Endodermal cell (in vitro differentiated cells): ENCODE measurements at regions not wholly inside any gene's neighbourhood (a gene's known extent, or its start where the extent isn't known, plus 50 kb on each side); places are given as distances from the start of the nearest gene placed in this dataset.

Source experiments
- DNase-seq: peaks from one replicate; pipeline ENCODE4 v3.0.0-alpha.2; 2017
- H3K27ac ChIP-seq: 2 replicates; pipeline ENCODE4 v1.5.1; 2013; ENCODE audit warnings: mild to moderate bottlenecking, low read depth, low read length, moderate library complexity
- H3K27me3 ChIP-seq: 2 replicates; pipeline ENCODE4 v1.6.1; 2013; ENCODE audit warnings: mild to moderate bottlenecking, low read length, moderate library complexity; ENCODE audit not compliant: insufficient read depth, control insufficient read depth, poor library complexity, severe bottlenecking
- H3K36me3 ChIP-seq: 2 replicates; pipeline ENCODE4 v1.7.0; 2013; ENCODE audit warnings: mild to moderate bottlenecking, low read length, moderate library complexity; ENCODE audit not compliant: control insufficient read depth, insufficient read depth
- H3K4me1 ChIP-seq: one replicate; pipeline ENCODE4 v1.7.0; 2013; ENCODE audit warnings: low read length; ENCODE audit not compliant: control insufficient read depth, insufficient read depth
- H3K4me3 ChIP-seq: 2 replicates; pipeline ENCODE4 v1.5.1; 2013; ENCODE audit warnings: mild to moderate bottlenecking, low read length, moderate library complexity
- H3K9ac ChIP-seq: 2 replicates; pipeline ENCODE4 v1.6.1; 2013; ENCODE audit warnings: mild to moderate bottlenecking, low read length, moderate library complexity; ENCODE audit not compliant: poor library complexity, severe bottlenecking; ENCODE audit errors: extremely low read depth
- H3K9me3 ChIP-seq: 2 replicates; pipeline ENCODE4 v1.6.1; 2013; ENCODE audit warnings: mild to moderate bottlenecking, low read length, moderate library complexity; ENCODE audit not compliant: control insufficient read depth
- H3K27ac Mint-ChIP-seq: 2 replicates; pipeline ENCODE4 v1.8.0; 2020; ENCODE audit warnings: mixed read lengths
- H3K27me3 Mint-ChIP-seq: 2 replicates; pipeline ENCODE4 v1.8.0; 2021; ENCODE audit warnings: mild to moderate bottlenecking, mixed read lengths; ENCODE audit not compliant: insufficient read depth
- H3K36me3 Mint-ChIP-seq: 2 replicates; pipeline ENCODE4 v1.8.0; 2020; ENCODE audit warnings: low read depth, mixed read lengths
- H3K4me1 Mint-ChIP-seq: 2 replicates; pipeline ENCODE4 v1.8.0; 2020; ENCODE audit warnings: mixed read lengths
- H3K4me3 Mint-ChIP-seq: 2 replicates; pipeline ENCODE4 v1.8.0; 2020; ENCODE audit warnings: mild to moderate bottlenecking, moderate library complexity, mixed read lengths
- H3K9me3 Mint-ChIP-seq: 2 replicates; pipeline ENCODE4 v1.8.0; 2020; ENCODE audit warnings: mild to moderate bottlenecking, mixed read lengths
- CTCF ChIP-seq: fragments of 200-600 bp; sonication (generic); conservative IDR thresholded peaks from 2 replicates; pipeline ENCODE4 v1.5.0; 2021; ENCODE audit warnings: antibody characterized with exemption, mild to moderate bottlenecking
- WGBS, 2 experiments: methylation state at CpG; one replicate each; pipeline versions ENCODE4 v1.1.5 to v1.1.7; 2013; ENCODE audit warnings: missing lambda C conversion rate in 2 of 2, mixed read lengths in 1 of 2; ENCODE audit not compliant: insufficient coverage in 1 of 2, insufficient read length in 1 of 2; 5-methylcytosine and 5-hydroxymethylcytosine counted together

GRCh38 chr1:106517224-106517623 is 539.2 kb upstream of the PRMT6 start:
- no peak overlapping the region for H3K9ac ChIP-seq
- H3K27ac ChIP-seq, result no peak overlapping the region
- Mint-ChIP-seq H3K36me3 (no peaks in the 10 kb centered on the region), H3K4me1 (no peaks in the 10 kb centered on the region), H3K4me3 (no peak overlapping the region), H3K27me3 (no peaks in the 10 kb centered on the region), H3K9me3 (peaks cover 2% of the 10 kb centered on the region), H3K27ac (no peak overlapping the region)
- H3K4me3 ChIP-seq, result no peak overlapping the region
- no peaks in the 10 kb centered on the region for H3K36me3 ChIP-seq
- no peaks in the 10 kb centered on the region for H3K4me1 ChIP-seq
- 83 to 96% methylated on average over 2 to 3 of the region's 3 CpGs for WGBS, 2 experiments
- DNase-seq, result no peak
- no peaks in the 10 kb centered on the region for H3K9me3 ChIP-seq
- TF ChIP-seq CTCF, result no peak
- H3K27me3 ChIP-seq, result no peaks in the 10 kb centered on the region

GRCh38 chr1:106523497-106523896 is 533.0 kb upstream of the PRMT6 start:
- Histone ChIP-seq H3K27me3 (no peaks in the 10 kb centered on the region), H3K27ac (no peak overlapping the region), H3K9me3 (peaks cover 10% of the 10 kb centered on the region), H3K4me1 (peaks cover 9% of the 10 kb centered on the region), H3K9ac (no peak overlapping the region), H3K36me3 (no peaks in the 10 kb centered on the region), H3K4me3 (peak overlapping the region; percentile 39)
- no peaks in the 10 kb centered on the region for H3K36me3 Mint-ChIP-seq
- TF ChIP-seq CTCF, result no peak
- peaks cover 4% of the 10 kb centered on the region for H3K9me3 Mint-ChIP-seq
- H3K27ac Mint-ChIP-seq, result peak overlapping the region; percentile 1
- H3K27me3 Mint-ChIP-seq, result no peaks in the 10 kb centered on the region
- DNase-seq, result peak; percentile 64
- no peak overlapping the region for H3K4me3 Mint-ChIP-seq
- H3K4me1 Mint-ChIP-seq, result peaks cover 15% of the 10 kb centered on the region
- WGBS, 2 experiments, result 40 to 58% methylated on average over 2 to 6 of the region's 6 CpGs

GRCh38 chr1:106524631-106525030 is 531.8 kb upstream of the PRMT6 start:
- Histone ChIP-seq H3K27ac (peak overlapping the region; percentile 13), H3K9ac (no peak overlapping the region), H3K4me3 (peak overlapping the region; percentile 67), H3K4me1 (peaks cover 9% of the 10 kb centered on the region), H3K27me3 (no peaks in the 10 kb centered on the region), H3K9me3 (peaks cover 10% of the 10 kb centered on the region), H3K36me3 (no peaks in the 10 kb centered on the region)
- no peak for TF ChIP-seq CTCF
- H3K4me3 Mint-ChIP-seq, result no peak overlapping the region
- no peaks in the 10 kb centered on the region for H3K27me3 Mint-ChIP-seq
- peaks cover 4% of the 10 kb centered on the region for H3K9me3 Mint-ChIP-seq
- WGBS, 2 experiments, result 85 to 88% methylated on average over 2 to 3 of the region's 3 CpGs
- H3K36me3 Mint-ChIP-seq, result no peaks in the 10 kb centered on the region
- peaks cover 15% of the 10 kb centered on the region for H3K4me1 Mint-ChIP-seq
- DNase-seq, result no peak
- H3K27ac Mint-ChIP-seq, result no peak overlapping the region
